CD4-positive, alpha-beta T cell treated with Interleukin-1 beta for 1 hour (primary cell): ENCODE measurements at regions not wholly inside any gene's neighbourhood (a gene's known extent, or its start where the extent isn't known, plus 50 kb on each side); places are given as distances from the start of the nearest gene placed in this dataset.
"Not testable (repeated sequence)": the region's sequence is repeated elsewhere in the genome, so short reads cannot be mapped to it uniquely, and the experiment has no call there.

Experiments
- DNase-seq, 2 donors: peaks; one replicate each; pipeline ENCODE4 v3.0.0-alpha.2; 2020 to 2022

GRCh38 chr6:168803874-168804273, 362.9 kb downstream of the SMOC2 start:
- no peak for DNase-seq

DNA sequence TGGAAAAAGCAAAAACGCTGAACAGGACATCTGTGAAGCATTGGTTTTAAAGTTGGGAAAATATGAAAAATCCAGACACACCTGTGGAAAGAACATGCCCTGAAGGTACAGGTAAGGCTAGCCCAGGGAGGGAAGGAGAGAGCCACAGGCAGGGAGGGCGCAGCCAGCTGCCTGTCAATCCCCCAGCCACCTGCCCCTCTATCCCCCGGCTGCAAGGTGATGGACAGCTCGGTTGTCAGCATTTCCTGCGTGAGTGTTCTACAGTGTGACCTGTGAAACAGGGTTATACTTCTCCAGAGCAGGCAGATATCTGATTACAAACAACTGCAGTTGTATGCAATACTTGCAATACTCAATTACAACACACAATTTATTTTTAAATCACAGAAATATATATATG, 358.1 kb downstream of the SMOC2 start:
- no peak for DNase-seq

DNA sequence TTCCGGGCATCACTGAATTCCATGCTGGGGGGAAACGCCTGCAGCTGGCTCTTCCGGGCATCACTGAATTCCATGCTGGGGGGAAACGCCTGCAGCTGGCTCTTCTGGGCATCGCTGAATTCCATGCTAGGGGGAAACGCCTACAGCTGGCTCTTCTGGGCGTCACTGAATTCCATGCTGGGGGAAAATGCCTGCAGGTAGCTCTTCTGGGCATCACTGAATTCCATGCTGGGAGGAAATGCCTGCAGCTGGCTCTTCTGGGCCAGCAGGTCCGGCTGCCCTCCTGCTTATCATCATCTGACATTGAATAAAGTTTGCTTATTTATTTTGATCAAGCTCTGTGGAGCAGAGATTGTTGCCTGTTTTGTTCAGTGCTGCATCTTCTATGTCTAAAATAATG, 355.1 kb downstream of the SMOC2 start:
- DNase-seq: no peak

DNA sequence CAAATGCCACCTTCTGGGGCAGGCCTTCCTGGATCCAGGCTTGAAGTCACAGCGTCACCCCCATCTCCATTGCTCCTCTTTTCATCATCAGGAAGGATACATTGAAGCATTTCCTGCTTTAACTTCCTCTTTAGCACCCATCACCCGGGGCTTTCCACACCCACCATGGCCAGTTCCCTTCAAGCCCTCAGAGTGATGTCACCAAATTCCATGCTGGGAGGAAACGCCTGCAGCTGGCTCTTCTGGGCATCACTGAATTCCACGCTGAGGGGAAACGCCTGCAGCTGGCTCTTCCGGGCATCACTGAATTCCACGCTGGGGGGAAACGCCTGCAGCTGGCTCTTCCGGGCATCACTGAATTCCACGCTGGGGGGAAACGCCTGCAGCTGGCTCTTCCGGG, 354.6 kb downstream of the SMOC2 start:
- not testable (repeated sequence) for DNase-seq

DNA sequence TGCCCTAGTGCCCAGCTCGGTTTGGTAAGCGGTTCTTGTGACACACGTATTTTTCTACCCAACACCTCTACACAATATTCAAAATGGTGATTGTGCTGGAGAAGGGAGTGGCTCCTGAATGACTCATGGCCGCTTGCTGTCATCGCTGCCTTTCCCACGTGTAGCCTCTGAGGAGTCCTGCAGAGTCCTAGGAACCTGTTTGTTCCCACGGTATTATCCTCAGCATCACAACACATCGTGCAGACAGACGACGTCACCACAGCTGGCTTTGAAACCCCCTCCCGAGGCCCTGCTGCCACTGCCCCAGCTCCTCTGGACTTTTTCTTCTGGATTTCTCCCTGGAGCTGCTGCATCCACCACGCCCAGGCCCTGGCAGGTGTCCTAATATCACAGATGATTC, 353.5 kb downstream of the SMOC2 start:
- no peak for DNase-seq

DNA sequence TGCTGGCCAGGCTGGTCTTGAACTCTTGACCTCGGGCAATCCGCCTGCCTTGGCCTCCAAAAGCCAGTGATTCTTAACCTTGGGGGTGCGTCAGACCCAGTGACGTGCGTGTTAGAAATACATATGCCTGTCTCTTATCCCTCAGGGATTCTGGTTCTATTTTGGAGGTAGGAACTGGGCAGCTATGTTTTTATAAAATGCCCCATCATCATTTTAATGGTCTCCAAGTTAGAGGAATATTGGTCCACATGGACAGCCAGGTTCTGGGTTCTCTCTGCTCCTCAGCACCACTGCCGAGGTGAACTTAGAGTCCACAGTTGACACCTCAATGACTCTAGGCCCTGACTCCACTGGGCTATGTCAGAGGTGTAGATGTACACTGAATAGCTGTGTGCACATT, 352.7 kb downstream of the SMOC2 start:
- DNase-seq: no peak

GRCh38 chr6:168791917-168792316, 350.9 kb downstream of the SMOC2 start:
- DNase-seq: no peak

- no peak for DNase-seq
Measured at GRCh38 chr6:168789699-168790098, 348.7 kb downstream of the SMOC2 start.

DNA sequence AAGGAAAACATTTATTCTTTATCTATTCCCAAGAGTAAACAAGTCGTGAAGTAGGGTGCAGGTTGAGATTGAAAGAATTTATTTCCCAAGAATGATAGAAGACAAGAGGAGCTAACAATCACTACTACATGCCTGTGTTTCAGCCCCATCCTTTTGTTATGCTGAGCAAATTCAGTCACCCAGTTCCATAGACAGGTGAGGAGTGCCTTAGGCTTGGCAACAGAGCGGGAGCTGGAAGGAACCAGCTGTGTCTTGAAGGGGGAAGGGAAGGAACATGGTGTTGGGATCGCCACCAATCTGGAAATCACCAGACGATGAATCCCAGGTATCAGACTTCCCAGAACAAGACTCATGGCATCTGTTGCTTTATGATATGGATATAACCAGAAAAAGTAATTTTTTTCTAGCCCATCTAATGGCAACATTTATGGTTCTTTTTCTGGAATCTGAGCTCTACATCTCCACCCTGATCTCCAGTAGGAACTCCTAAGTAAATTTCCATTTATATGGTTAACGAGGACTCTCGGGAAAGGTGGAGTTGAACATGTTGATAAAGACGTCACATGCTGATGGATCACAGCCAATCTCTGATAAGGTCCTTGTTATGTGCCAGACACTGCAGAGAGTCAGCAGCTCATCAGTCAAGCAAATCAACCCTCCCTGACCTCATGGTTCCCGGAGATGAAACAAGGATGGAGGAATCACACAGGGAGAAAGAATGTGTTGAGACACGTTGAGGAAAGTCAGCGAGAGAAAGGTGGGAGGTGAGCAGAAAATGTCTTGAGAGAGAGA, 344.9 kb downstream of the SMOC2 start:
- DNase-seq: no peak

- no peak for DNase-seq
Measured at GRCh38 chr6:168784426-168784825, 343.4 kb downstream of the SMOC2 start.

DNA sequence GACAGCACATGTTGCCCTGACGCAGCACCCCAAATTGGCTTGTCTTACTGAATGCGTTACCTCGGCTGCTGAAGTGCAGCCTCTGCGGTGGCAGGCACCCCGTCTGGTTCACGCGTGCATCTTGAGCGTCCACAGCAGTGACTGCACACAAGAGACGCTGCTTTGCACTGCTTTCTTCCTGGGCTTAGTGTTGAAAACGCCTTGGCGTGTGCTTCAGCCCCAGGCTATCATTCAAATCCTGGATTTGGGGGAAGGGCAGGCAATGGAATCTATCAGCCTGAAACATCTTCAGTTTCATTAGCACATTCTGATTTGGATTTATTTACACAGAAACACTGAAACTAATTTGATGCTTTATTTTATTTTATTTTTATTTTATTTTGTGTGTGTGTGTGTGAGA, 342.7 kb downstream of the SMOC2 start:
- DNase-seq: no peak

DNA sequence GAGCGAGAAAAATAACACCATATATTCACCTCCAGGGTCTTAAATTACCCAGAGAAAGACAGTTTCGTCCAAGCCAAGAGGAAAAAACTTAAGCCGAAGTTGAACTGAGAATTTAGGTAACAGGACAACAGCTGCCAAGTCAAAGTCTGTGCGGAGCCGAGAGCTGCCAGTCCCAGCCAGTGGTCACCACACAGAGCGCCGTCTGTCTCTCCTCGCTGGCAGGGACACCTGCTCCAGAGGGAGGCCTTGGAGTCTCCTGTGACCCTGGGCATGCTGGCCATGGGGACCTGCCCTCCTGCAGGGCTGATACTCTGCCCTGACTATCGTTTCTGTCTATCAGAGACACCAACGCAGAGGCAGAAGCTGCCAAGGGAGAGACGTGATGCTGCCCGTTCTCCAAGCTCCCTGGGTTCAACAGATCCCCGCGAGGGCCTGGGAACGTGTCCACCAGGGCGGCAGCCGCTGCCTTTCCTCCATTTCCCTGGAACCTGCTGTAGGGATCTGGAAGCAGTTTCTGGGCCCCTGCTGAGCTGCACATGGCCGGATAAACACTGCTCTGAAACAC, 341.3 kb downstream of the SMOC2 start:
- DNase-seq: no peak

DNA sequence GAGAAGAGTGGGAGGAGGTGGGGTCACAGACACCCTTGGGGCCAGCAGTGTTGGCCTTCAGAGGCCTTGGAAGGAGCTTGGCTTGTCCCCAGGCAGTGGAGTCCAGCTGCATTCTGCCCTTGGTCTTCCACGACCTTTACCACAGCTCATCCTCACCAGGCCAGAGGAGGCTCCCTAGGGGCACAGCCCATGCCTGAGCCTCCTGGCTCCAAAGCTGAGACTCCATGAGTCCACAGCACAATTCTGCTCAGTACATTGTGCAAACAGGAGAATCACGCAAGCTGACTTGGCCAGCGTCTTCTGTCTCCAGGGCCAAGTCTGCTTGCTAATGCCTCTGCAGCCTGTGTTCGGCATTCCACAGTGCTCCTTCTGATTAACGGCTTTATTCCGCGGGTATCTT, 337.2 kb downstream of the SMOC2 start:
- DNase-seq: no peak

- no peak for DNase-seq
Measured at GRCh38 chr6:168774381-168774780, 333.4 kb downstream of the SMOC2 start.

DNA sequence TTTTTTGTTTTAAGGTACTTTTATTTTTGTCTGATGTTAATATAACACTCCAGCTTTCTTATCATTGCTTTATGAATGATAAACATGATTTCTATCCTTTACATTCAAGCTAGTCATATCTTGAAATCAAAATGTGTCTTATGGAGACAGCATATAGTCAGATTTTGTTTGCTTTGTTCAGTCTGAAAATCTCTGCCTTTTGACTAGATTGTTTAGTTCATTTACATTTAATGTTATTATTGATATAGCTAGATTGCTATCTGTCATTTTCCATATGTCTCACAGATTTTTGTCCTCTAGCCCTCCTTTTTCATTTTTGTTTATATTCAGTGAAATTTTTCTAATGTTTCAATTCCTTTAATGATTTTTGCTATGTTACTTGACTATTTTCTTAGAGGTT, 332.8 kb downstream of the SMOC2 start:
- DNase-seq: no peak

DNA sequence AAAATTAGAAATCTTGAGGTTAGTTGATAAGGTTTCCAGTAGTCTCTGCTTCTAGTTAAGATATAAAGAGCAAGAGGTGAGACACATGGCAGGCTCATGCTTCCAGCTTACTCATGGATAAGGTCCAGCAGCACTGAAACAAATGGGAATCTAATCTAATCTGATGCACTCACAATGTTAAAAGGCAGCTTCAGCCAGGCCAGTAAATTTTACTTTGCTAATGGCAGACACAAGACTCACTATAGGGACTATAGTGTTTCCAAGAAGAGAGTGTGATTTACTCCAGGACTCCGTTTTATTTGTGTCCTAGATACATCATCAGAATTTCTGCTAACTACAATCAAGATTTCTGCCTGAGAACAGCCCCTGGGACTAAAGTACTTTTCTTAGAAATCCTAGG, 324.8 kb downstream of the SMOC2 start:
- DNase-seq: no peak

DNA sequence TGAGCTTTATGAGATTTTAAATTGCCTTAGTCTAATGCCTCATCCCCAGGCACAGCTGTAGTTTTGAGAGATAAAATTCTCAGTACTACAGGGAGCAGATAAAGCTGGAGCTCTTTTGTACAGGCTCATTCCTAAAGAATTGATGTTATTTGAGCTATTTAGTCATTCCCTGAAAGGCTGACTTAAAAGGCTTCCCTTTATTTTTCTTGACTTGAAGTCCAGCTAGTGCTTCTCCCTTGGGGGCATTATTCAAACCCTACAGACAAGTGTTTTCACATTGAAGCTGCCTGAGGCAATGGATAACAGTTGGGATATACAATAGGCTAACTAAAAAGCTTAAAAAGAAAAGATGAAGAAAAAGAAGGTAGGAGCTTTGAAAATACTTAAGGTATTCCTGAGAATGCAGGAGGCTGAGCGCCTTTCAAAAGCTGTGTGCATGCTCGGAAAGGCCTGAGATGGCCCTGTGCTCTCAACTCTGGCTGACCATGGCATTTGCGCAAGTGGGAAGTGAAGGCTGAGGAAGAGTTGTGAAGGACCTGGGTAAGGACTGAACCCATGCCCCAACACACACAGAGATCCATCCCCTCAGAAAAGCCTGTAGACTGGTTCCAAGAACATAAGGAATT, 315.1 kb downstream of the SMOC2 start:
- no peak for DNase-seq

- no peak for DNase-seq
Measured at GRCh38 chr6:168746643-168747042, 305.7 kb downstream of the SMOC2 start.

- no peak for DNase-seq
Measured at GRCh38 chr6:168746013-168746412, 305.0 kb downstream of the SMOC2 start.

DNA sequence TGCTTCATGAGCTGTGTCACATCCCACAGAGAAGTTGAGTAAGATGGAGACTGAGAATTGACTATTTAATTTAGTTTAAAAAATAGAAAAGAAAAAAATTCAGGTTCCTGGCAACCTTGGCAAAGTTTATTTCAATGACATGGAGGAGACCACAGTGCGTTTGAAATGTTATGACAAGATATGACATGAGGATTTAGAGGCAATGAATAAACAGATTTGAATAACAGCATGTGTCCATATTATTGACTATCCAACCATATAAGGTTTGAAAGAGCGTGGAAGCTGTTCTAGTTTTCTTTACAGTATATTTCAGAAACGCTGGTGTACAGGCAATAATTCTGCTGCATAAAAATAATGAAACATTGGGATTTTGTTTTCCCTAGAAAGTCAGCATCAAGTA, 303.9 kb downstream of the SMOC2 start:
- DNase-seq: no peak

DNA sequence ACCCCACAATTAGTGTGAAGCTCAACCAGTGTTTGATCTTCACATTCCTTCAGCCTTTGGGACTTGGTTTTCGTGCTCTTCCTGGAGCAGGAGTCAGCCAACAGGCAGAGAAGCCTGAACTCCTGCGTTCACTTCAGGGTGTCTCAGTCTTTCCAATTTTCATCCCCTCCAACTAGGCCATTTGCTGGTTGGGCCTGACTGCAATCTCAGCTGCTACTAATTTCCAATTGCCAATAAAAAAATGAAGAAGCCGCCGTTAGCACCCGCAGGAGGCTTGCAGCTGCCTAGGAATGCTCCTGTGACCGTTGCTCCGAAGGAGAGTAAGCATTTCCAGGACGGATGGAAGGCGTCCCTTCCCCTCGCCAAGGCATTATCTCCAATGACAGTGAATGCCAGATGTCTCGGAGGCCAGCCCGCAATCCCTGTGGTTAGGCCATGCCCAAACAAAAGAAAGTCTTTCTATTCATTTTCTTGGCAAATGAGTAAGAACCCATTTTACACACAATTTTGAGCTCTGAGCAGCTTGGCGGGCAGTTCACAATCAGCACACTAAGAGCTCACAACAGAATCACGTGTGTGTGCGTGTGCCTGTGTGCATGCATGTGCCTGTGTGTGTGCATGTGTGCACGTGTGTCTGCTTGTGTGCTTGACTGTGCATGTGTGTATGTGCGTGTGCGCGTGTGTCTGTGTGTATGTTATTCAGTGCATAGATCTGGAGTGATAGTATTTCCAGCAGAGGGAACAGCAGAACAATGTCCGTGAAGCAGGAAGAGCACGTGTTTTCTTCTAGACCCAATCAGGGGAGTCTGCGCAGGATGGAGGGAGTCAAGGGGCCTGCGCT, 301.2 kb downstream of the SMOC2 start:
- DNase-seq: no peak

GRCh38 chr6:168741305-168741704, 300.3 kb downstream of the SMOC2 start:
- no peak for DNase-seq

GRCh38 chr6:168739381-168739780, 298.4 kb downstream of the SMOC2 start:
- DNase-seq: no peak

DNA sequence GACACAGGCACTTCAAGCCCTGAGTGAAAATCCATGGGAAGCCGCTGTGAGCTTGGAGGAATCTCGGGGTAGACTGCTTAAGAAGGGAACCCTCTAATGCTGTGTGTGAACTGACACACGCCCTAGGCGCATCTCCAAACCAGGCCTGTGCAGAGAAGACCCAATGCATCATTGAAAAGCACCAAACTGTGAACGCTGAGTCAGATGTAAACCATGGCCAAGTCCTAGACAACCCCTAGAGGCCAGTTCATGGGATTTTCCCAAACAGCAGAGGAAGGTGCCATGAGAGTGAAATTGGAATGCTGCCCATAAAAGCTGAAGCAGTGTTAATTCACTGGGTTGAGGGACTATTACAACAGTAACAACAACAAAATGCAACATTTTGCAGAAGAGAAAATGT, 296.5 kb downstream of the SMOC2 start:
- DNase-seq: no peak
